Breast epithelium (tissue), 4 donors: ENCODE measurements at regions not wholly inside any gene's neighbourhood (a gene's known extent, or its start where the extent isn't known, plus 50 kb on each side); places are given as distances from the start of the nearest gene placed in this dataset.

Source experiments
- DNase-seq, 2 donors: peaks; one replicate each; pipeline ENCODE4 v3.0.0-alpha.2; 2019; ENCODE audit warnings: low spot score in 2 of 2
- H3K27ac ChIP-seq, 2 donors: fragments of 200-600 bp; sonication (generic) in 1 of 2; one replicate each; pipeline ENCODE4 v1.5.1; 2016 to 2019; ENCODE audit warnings: mild to moderate bottlenecking in 1 of 2
- H3K27me3 ChIP-seq, 2 donors: fragments of 200-600 bp; sonication (generic) in 1 of 2; one replicate each; pipeline versions ENCODE4 v1.5.1 to v1.6.0; 2017 to 2019; ENCODE audit warnings: control low read depth in 1 of 2, mild to moderate bottlenecking in 1 of 2
- H3K36me3 ChIP-seq: fragments of 200-600 bp; one replicate; pipeline ENCODE4 v1.5.1; 2019
- H3K4me1 ChIP-seq, 2 donors: fragments of 200-600 bp; sonication (generic); one replicate each; pipeline ENCODE4 v1.5.1; 2016 to 2019; ENCODE audit warnings: control low read depth in 1 of 2
- H3K4me3 ChIP-seq, 3 donors: fragments of 200-600 bp; sonication (generic); 1 replicate in 2 of 3; 2 replicates in 1 of 3; pipeline ENCODE4 v1.5.1; 2016 to 2019; ENCODE audit warnings: mild to moderate bottlenecking in 3 of 3, moderate library complexity in 2 of 3
- H3K9me3 ChIP-seq, 2 donors: fragments of 200-600 bp; sonication (generic) in 1 of 2; one replicate each; pipeline ENCODE4 v1.5.1; 2016 to 2019; ENCODE audit warnings: control low read depth in 1 of 2
- CTCF ChIP-seq, 3 donors: fragments of 450-650 bp; IDR thresholded peaks; one replicate each; pipeline ENCODE4 v1.5.1; 2016 to 2017; ENCODE audit warnings: antibody characterized with exemption in 3 of 3, mild to moderate bottlenecking in 3 of 3, moderate library complexity in 3 of 3
- POLR2A ChIP-seq: fragments of 450-650 bp; IDR thresholded peaks from one replicate; pipeline ENCODE4 v1.6.1; 2016; ENCODE audit warnings: antibody characterized with exemption, mild to moderate bottlenecking, moderate library complexity
- POLR2AphosphoS5 ChIP-seq, 3 donors: sonication (generic); formaldehyde crosslinking; IDR thresholded peaks; one replicate each; pipeline ENCODE4 v1.6.1; 2017; ENCODE audit warnings: antibody characterized with exemption in 3 of 3
- intact Hi-C: fragments of 100-400 bp; cut with DNase I; formaldehyde crosslinking; loops from one replicate; pipeline ENCODE4 v1.15.1; 2023; ENCODE audit warnings: low total_unique reads

GRCh38 chr1:11383553-11384169 is 95.3 kb upstream of the DISP3 start:
- DNase-seq, result no peak
- peaks cover 0 to 8% of the 10 kb centered on the region in 2 donors for H3K27me3 ChIP-seq
- TF ChIP-seq POLR2AphosphoS5 (IDR thresholded peaks at IDR 0.05) (no peak), POLR2A (no peak), CTCF (IDR thresholded peaks at IDR 0.05) (no peak)

GRCh38 chr1:11384170-11384554 is 94.8 kb upstream of the DISP3 start:
- H3K27me3 ChIP-seq, result peaks cover 0 to 12% of the 10 kb centered on the region in 2 donors
- no peak for TF ChIP-seq POLR2A
- TF ChIP-seq CTCF (IDR thresholded peaks at IDR 0.05), result no peak
- no peak for TF ChIP-seq POLR2AphosphoS5 (IDR thresholded peaks at IDR 0.05)
- H3K36me3 ChIP-seq, result no peaks in the 10 kb centered on the region
- H3K4me3 ChIP-seq, result no peak overlapping the region
- H3K9me3 ChIP-seq, result no peaks in the 10 kb centered on the region
- H3K4me1 ChIP-seq, result no peaks in the 10 kb centered on the region
- intact Hi-C loops, result no loop called here
- DNase-seq, result no peak
- H3K27ac ChIP-seq, result no peak overlapping the region

More at GRCh38 chr1:11383553-11384169, 95.3 kb upstream of the DISP3 start:
- Histone ChIP-seq H3K4me1 (no peaks in the 10 kb centered on the region), H3K9me3 (no peaks in the 10 kb centered on the region), H3K27ac (no peak overlapping the region), H3K4me3 (no peak overlapping the region), H3K36me3 (no peaks in the 10 kb centered on the region)
- intact Hi-C loops, result no loop called here

GRCh38 chr1:11387829-11388228 is 91.1 kb upstream of the DISP3 start:
- no peaks in the 10 kb centered on the region for H3K36me3 ChIP-seq
- H3K27ac ChIP-seq, result no peak overlapping the region
- no peaks in the 10 kb centered on the region for H3K4me1 ChIP-seq
- TF ChIP-seq POLR2AphosphoS5 (IDR thresholded peaks at IDR 0.05) (no peak), POLR2A (no peak), CTCF (IDR thresholded peaks at IDR 0.05) (no peak)
- no peak for DNase-seq
- intact Hi-C loops, result no loop called here
- peaks cover 0 to 12% of the 10 kb centered on the region in 2 donors for H3K27me3 ChIP-seq
- H3K9me3 ChIP-seq, result no peaks in the 10 kb centered on the region
- H3K4me3 ChIP-seq, result no peak overlapping the region

GRCh38 chr1:11388617-11389016 is 90.3 kb upstream of the DISP3 start:
- intact Hi-C loops, result no loop called here
- Histone ChIP-seq H3K27ac (no peak overlapping the region), H3K27me3 (peaks cover 0 to 17% of the 10 kb centered on the region in 2 donors), H3K36me3 (no peaks in the 10 kb centered on the region), H3K4me3 (no peak overlapping the region), H3K9me3 (no peaks in the 10 kb centered on the region), H3K4me1 (no peaks in the 10 kb centered on the region)
- DNase-seq, result no peak
- no peak for TF ChIP-seq CTCF (IDR thresholded peaks at IDR 0.05)

- H3K27me3 ChIP-seq, result peaks cover 0 to 24% of the 10 kb centered on the region in 2 donors
- intact Hi-C loops, result no loop called here
- H3K36me3 ChIP-seq, result no peaks in the 10 kb centered on the region
- no peak for DNase-seq
- no peak overlapping the region for H3K27ac ChIP-seq
- TF ChIP-seq POLR2AphosphoS5 (IDR thresholded peaks at IDR 0.05), result no peak
- TF ChIP-seq POLR2A, result no peak
- TF ChIP-seq CTCF (IDR thresholded peaks at IDR 0.05), result no peak
- H3K4me3 ChIP-seq, result no peak overlapping the region
- no peaks in the 10 kb centered on the region for H3K4me1 ChIP-seq
- no peaks in the 10 kb centered on the region for H3K9me3 ChIP-seq
Measured at GRCh38 chr1:11391327-11391726, 87.6 kb upstream of the DISP3 start.
